Adrenal gland (tissue), 5 donors: ENCODE measurements at regions not wholly inside any gene's neighbourhood (a gene's known extent, or its start where the extent isn't known, plus 50 kb on each side); places are given as distances from the start of the nearest gene placed in this dataset.

Experiments
- CTCF ChIP-seq, 6 experiments: fragments of 450-650 bp in 4 of 6; fragments of 200-600 bp in 2 of 6; sonication (generic) in 1 of 6; IDR thresholded peaks; 1 replicate in 5 of 6; 2 replicates in 1 of 6; pipeline versions ENCODE4 v1.5.1 to v1.8.0; 2016 to 2021; ENCODE audit warnings: antibody characterized with exemption in 6 of 6, mild to moderate bottlenecking in 2 of 6, moderate library complexity in 1 of 6
- POLR2A ChIP-seq, 2 donors: fragments of 450-650 bp; IDR thresholded peaks; one replicate each; pipeline ENCODE4 v1.6.1; 2017; ENCODE audit warnings: antibody characterized with exemption in 2 of 2, mild to moderate bottlenecking in 2 of 2, moderate library complexity in 1 of 2
- donor health status: DM: no; HTN: no; CAD: no.

- TF ChIP-seq CTCF (IDR thresholded peaks at IDR 0.05): no peak
- TF ChIP-seq POLR2A (IDR thresholded peaks at IDR 0.05): no peak
Measured at GRCh38 chr12:111218499-111218898, 150.4 kb downstream of the PHETA1 start.
